ENCODE measurements at regions not wholly inside any gene's neighbourhood (a gene's known extent, or its start where the extent isn't known, plus 50 kb on each side); places are given as distances from the start of the nearest gene placed in this dataset.

GRCh38 chr9:106677830-106678229, 185.1 kb upstream of the ZNF462 start:
- Histone ChIP-seq H3K9me3 (replicated peaks; ENCODE audit: control insufficient read depth, low read depth, low read length) (no peaks in the 10 kb centered on the region), H3K36me3 (ENCODE audit: control insufficient read depth, insufficient read depth, low read length) (no peaks in the 10 kb centered on the region), H3K4me1 (ENCODE audit: control insufficient read depth, insufficient read depth, low read length) (no peaks in the 10 kb centered on the region), H3K4me3 (ENCODE audit: low read length) (no peak overlapping the region), H3K27ac (ENCODE audit: low read length) (no peak overlapping the region), H3K27me3 (ENCODE audit: control insufficient read depth, insufficient read depth, low read length) (no peaks in the 10 kb centered on the region)
- WGBS (ENCODE audit: insufficient coverage), result 67% methylated on average over 1 of the region's 4 CpGs
- DNase-seq, result no peak

DNA sequence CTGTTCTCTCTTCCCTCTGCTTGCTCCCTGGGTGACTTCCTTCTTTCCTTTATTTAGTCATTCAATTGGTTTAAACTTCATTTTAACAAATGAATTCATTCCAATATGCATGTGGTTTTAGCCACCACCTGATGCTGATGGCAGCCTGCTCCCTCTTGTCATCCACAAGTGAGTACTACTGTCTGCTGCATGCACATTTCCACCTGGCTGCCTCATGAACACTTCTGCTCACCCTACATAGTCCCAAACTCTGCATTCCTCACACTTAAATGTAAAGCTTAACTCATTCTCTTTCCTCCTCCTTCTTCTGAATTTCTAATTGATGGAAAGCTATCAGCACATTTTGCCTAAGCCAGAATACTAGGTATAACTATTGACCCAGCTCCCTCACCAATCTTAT, 184.7 kb upstream of the ZNF462 start:
- no peak overlapping the region for H3K4me3 ChIP-seq (ENCODE audit: low read length)
- H3K36me3 ChIP-seq (ENCODE audit: control insufficient read depth, insufficient read depth, low read length), result no peaks in the 10 kb centered on the region
- H3K4me1 ChIP-seq (ENCODE audit: control insufficient read depth, insufficient read depth, low read length), result no peaks in the 10 kb centered on the region
- no peaks in the 10 kb centered on the region for H3K9me3 ChIP-seq (replicated peaks; ENCODE audit: control insufficient read depth, low read depth, low read length)
- DNase-seq, result no peak
- H3K27me3 ChIP-seq (ENCODE audit: control insufficient read depth, insufficient read depth, low read length), result no peaks in the 10 kb centered on the region
- no peak overlapping the region for H3K27ac ChIP-seq (ENCODE audit: low read length)

DNA sequence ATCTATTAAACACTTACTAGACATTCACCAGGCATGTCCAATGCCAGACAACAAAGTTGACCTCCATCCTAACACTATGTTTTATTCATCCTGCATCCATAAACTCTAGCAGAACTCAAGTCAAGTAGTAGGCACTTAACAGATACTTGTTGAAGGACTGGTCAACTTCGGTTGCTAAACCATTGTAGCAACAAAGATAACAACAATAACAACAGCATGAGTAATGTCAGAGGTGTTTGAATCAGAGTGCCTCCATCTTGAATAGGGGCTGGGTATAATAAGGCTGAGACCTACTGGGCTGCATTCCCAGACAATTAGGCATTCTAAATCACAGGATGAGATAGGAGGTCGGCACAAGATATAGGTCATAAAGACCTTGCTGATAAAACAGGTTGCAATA, 180.5 kb upstream of the ZNF462 start:
- Histone ChIP-seq H3K4me1 (ENCODE audit: control insufficient read depth, insufficient read depth, low read length) (no peaks in the 10 kb centered on the region), H3K27ac (ENCODE audit: low read length) (no peak overlapping the region), H3K9me3 (replicated peaks; ENCODE audit: control insufficient read depth, low read depth, low read length) (no peaks in the 10 kb centered on the region), H3K27me3 (ENCODE audit: control insufficient read depth, insufficient read depth, low read length) (no peaks in the 10 kb centered on the region), H3K36me3 (ENCODE audit: control insufficient read depth, insufficient read depth, low read length) (no peaks in the 10 kb centered on the region), H3K4me3 (ENCODE audit: low read length) (no peak overlapping the region)
- no peak for DNase-seq
- WGBS (ENCODE audit: insufficient coverage), result no CpG with 5 or more reads among the region's 2 CpGs

DNA sequence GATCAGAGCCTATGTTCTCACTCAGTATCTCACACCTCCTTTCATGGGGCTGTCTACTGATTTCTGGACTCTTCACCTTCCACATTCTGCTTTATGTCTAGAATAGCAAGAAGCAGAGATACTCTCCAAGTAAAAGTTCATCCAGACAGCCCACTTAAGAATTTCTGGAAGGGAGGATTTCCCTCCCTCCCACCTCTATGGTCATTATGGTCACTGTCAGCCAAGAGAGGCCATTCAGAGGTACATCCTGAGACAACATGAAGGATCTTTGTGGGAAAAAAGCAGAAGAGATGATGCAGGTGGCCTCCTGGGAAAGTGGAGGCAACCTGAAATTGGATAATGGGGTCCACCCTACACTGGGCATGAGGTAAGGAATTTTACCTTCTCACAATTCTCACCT, 179.5 kb upstream of the ZNF462 start:
- no peaks in the 10 kb centered on the region for H3K27me3 ChIP-seq (ENCODE audit: control insufficient read depth, insufficient read depth, low read length)
- no peaks in the 10 kb centered on the region for H3K9me3 ChIP-seq (replicated peaks; ENCODE audit: control insufficient read depth, low read depth, low read length)
- H3K4me1 ChIP-seq (ENCODE audit: control insufficient read depth, insufficient read depth, low read length), result no peaks in the 10 kb centered on the region
- H3K4me3 ChIP-seq (ENCODE audit: low read length), result no peak overlapping the region
- H3K36me3 ChIP-seq (ENCODE audit: control insufficient read depth, insufficient read depth, low read length), result no peaks in the 10 kb centered on the region
- H3K27ac ChIP-seq (ENCODE audit: low read length), result no peak overlapping the region
- DNase-seq, result peak; percentile 62

GRCh38 chr9:106684940-106685695, 177.8 kb upstream of the ZNF462 start:
- no peak overlapping the region for H3K27ac ChIP-seq (ENCODE audit: low read length)
- H3K9me3 ChIP-seq (replicated peaks; ENCODE audit: control insufficient read depth, low read depth, low read length), result no peaks in the 10 kb centered on the region
- no peak overlapping the region for H3K4me3 ChIP-seq (ENCODE audit: low read length)
- 100% methylated on average over 3 of the region's 11 CpGs for WGBS (ENCODE audit: insufficient coverage)
- H3K4me1 ChIP-seq (ENCODE audit: control insufficient read depth, insufficient read depth, low read length), result no peaks in the 10 kb centered on the region
- H3K27me3 ChIP-seq (ENCODE audit: control insufficient read depth, insufficient read depth, low read length), result no peaks in the 10 kb centered on the region
- DNase-seq, result peak; percentile 50
- no peaks in the 10 kb centered on the region for H3K36me3 ChIP-seq (ENCODE audit: control insufficient read depth, insufficient read depth, low read length)

- Histone ChIP-seq H3K27ac (ENCODE audit: low read length) (no peak overlapping the region), H3K9me3 (replicated peaks; ENCODE audit: control insufficient read depth, low read depth, low read length) (no peaks in the 10 kb centered on the region), H3K36me3 (ENCODE audit: control insufficient read depth, insufficient read depth, low read length) (no peaks in the 10 kb centered on the region), H3K4me1 (ENCODE audit: control insufficient read depth, insufficient read depth, low read length) (no peaks in the 10 kb centered on the region), H3K27me3 (ENCODE audit: control insufficient read depth, insufficient read depth, low read length) (no peaks in the 10 kb centered on the region), H3K4me3 (ENCODE audit: low read length) (no peak overlapping the region)
- 90% methylated on average over 2 of the region's 3 CpGs for WGBS (ENCODE audit: insufficient coverage)
- no peak for DNase-seq
Observed at GRCh38 chr9:106689089-106689488, 173.9 kb upstream of the ZNF462 start.

GRCh38 chr9:106691627-106692026, 171.3 kb upstream of the ZNF462 start:
- Histone ChIP-seq H3K4me1 (ENCODE audit: control insufficient read depth, insufficient read depth, low read length) (no peaks in the 10 kb centered on the region), H3K4me3 (ENCODE audit: low read length) (no peak overlapping the region), H3K36me3 (ENCODE audit: control insufficient read depth, insufficient read depth, low read length) (no peaks in the 10 kb centered on the region), H3K27ac (ENCODE audit: low read length) (no peak overlapping the region), H3K27me3 (ENCODE audit: control insufficient read depth, insufficient read depth, low read length) (no peaks in the 10 kb centered on the region), H3K9me3 (replicated peaks; ENCODE audit: control insufficient read depth, low read depth, low read length) (no peaks in the 10 kb centered on the region)
- whole genome bisulfite sequencing (ENCODE audit: insufficient coverage), result no CpG with 5 or more reads among the region's 6 CpGs
- no peak for DNase-seq

DNA sequence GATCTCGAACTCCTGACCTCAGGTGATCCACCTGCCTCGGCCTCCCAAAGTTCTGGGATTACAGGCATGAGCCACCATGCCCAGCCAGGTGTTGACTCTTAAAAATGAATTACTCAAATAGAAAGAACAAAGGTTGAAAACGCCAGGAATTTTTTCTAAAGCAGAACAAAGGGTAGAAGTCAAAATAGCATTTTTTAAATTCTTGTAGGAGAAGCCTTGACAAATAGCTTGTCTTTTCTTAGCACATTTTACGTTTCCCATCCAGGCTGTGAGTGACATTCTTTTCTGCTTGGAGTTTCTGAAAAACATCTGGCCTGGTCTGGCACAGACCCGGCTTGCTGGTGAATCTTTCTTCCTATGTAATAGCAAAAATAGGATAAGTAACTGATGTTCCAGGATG, 169.4 kb upstream of the ZNF462 start:
- H3K27ac ChIP-seq (ENCODE audit: low read length), result no peak overlapping the region
- H3K4me3 ChIP-seq (ENCODE audit: low read length), result no peak overlapping the region
- H3K4me1 ChIP-seq (ENCODE audit: control insufficient read depth, insufficient read depth, low read length), result peaks cover 12% of the 10 kb centered on the region
- peak; percentile 61 for DNase-seq
- no peaks in the 10 kb centered on the region for H3K9me3 ChIP-seq (replicated peaks; ENCODE audit: control insufficient read depth, low read depth, low read length)
- no peaks in the 10 kb centered on the region for H3K27me3 ChIP-seq (ENCODE audit: control insufficient read depth, insufficient read depth, low read length)
- 51% methylated on average over 3 of the region's 5 CpGs for WGBS (ENCODE audit: insufficient coverage)
- no peaks in the 10 kb centered on the region for H3K36me3 ChIP-seq (ENCODE audit: control insufficient read depth, insufficient read depth, low read length)

- peaks cover 12% of the 10 kb centered on the region for H3K4me1 ChIP-seq (ENCODE audit: control insufficient read depth, insufficient read depth, low read length)
- peak overlapping the region; percentile 90 for H3K27ac ChIP-seq (ENCODE audit: low read length)
Observed at GRCh38 chr9:106696804-106697203, 166.2 kb upstream of the ZNF462 start.

DNA sequence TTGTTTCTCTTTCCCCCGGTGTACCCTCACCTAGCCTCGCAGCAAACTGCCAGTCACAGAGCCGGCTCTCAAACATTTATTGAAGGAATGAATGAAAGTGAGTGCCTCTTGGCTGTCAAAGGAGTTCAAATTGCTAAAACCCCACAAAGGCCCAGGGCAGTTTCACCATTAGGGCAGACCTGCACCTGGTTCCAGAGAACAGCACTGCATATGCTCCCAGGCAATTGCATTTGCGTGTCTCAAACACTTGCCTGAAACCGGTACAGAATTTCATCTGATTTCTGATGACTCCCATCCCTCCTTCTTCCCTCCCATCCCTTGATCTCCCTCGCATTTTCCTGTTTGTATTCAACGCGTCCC, 165.6 kb upstream of the ZNF462 start:
- Histone ChIP-seq H3K36me3 (ENCODE audit: control insufficient read depth, insufficient read depth, low read length) (no peaks in the 10 kb centered on the region), H3K4me1 (ENCODE audit: control insufficient read depth, insufficient read depth, low read length) (peaks cover 12% of the 10 kb centered on the region), H3K9me3 (replicated peaks; ENCODE audit: control insufficient read depth, low read depth, low read length) (no peaks in the 10 kb centered on the region), H3K27me3 (ENCODE audit: control insufficient read depth, insufficient read depth, low read length) (no peaks in the 10 kb centered on the region), H3K4me3 (ENCODE audit: low read length) (no peak overlapping the region), H3K27ac (ENCODE audit: low read length) (peak overlapping the region; percentile 90)
- 20% methylated on average over 4 of the region's 8 CpGs for WGBS (ENCODE audit: insufficient coverage)
- no peak for DNase-seq

More at GRCh38 chr9:106696804-106697203, 166.2 kb upstream of the ZNF462 start:
- WGBS (ENCODE audit: insufficient coverage), result no CpG with 5 or more reads among the region's 4 CpGs
- Histone ChIP-seq H3K9me3 (replicated peaks; ENCODE audit: control insufficient read depth, low read depth, low read length) (no peaks in the 10 kb centered on the region), H3K27me3 (ENCODE audit: control insufficient read depth, insufficient read depth, low read length) (no peaks in the 10 kb centered on the region), H3K36me3 (ENCODE audit: control insufficient read depth, insufficient read depth, low read length) (no peaks in the 10 kb centered on the region), H3K4me3 (ENCODE audit: low read length) (no peak overlapping the region)
- DNase-seq, result no peak

All from muscle of leg (tissue), 3 donors.